Activated gamma-delta T cell treated with anti-CD3 and anti-CD28 coated beads, Interleukin-2, amount 50 U/mL, for 16 hours (primary cell): ENCODE measurements at regions not wholly inside any gene's neighbourhood (a gene's known extent, or its start where the extent isn't known, plus 50 kb on each side); places are given as distances from the start of the nearest gene placed in this dataset.
"Not testable (repeated sequence)": the region's sequence is repeated elsewhere in the genome, so short reads cannot be mapped to it uniquely, and the experiment has no call there.

ENCODE experiments used
- DNase-seq: peaks from one replicate; pipeline ENCODE4 v3.0.0-alpha.2; 2020; ENCODE audit warnings: low read depth

- no peak for DNase-seq
These were observed 78.6 kb upstream of the ZNF469 start for GRCh38 chr16:88303890-88304819.

GRCh38 chr16:88305176-88305575, 77.6 kb upstream of the ZNF469 start:
- no peak for DNase-seq

GRCh38 chr16:88306411-88306810, 76.3 kb upstream of the ZNF469 start:
- DNase-seq = no peak

GRCh38 chr16:88306860-88307545, 75.8 kb upstream of the ZNF469 start:
- no peak for DNase-seq

- DNase-seq = no peak
These were observed 74.2 kb upstream of the ZNF469 start for GRCh38 chr16:88308441-88309173.

GRCh38 chr16:88309174-88309907, 73.4 kb upstream of the ZNF469 start:
- no peak for DNase-seq

- DNase-seq = no peak
These were observed 72.9 kb upstream of the ZNF469 start for GRCh38 chr16:88309908-88310265.

- DNase-seq = no peak
These were observed 71.8 kb upstream of the ZNF469 start for GRCh38 chr16:88310796-88311605.

- DNase-seq = not testable (repeated sequence)
These were observed 70.9 kb upstream of the ZNF469 start for GRCh38 chr16:88311860-88312259.

- DNase-seq = no peak
These were observed 70.0 kb upstream of the ZNF469 start for GRCh38 chr16:88312732-88313131.

GRCh38 chr16:88314991-88315542, 67.7 kb upstream of the ZNF469 start:
- no peak for DNase-seq

- no peak for DNase-seq
These were observed 67.1 kb upstream of the ZNF469 start for GRCh38 chr16:88315543-88316105.

GRCh38 chr16:88316151-88316550, 66.6 kb upstream of the ZNF469 start:
- DNase-seq = no peak

- no peak for DNase-seq
These were observed 65.7 kb upstream of the ZNF469 start for GRCh38 chr16:88316941-88317612.

- no peak for DNase-seq
These were observed 65.2 kb upstream of the ZNF469 start for GRCh38 chr16:88317613-88317965.

- DNase-seq = no peak
These were observed 64.7 kb upstream of the ZNF469 start for GRCh38 chr16:88318051-88318450.

- no peak for DNase-seq
These were observed 64.2 kb upstream of the ZNF469 start for GRCh38 chr16:88318521-88318920.

- no peak for DNase-seq
These were observed 63.4 kb upstream of the ZNF469 start for GRCh38 chr16:88319116-88319965.
